ENCODE measurements at regions not wholly inside any gene's neighbourhood (a gene's known extent, or its start where the extent isn't known, plus 50 kb on each side); places are given as distances from the start of the nearest gene placed in this dataset.
A peak's percentile ranks its signal among the peaks of the same experiment; 100 is the strongest.
"Not testable (repeated sequence)": the region's sequence is repeated elsewhere in the genome, so short reads cannot be mapped to it uniquely, and the experiment has no call there.

- peak overlapping the region; percentile 22 for H3K4me3 ChIP-seq (ENCODE audit: low read length)
- no peak for TF ChIP-seq ZNF274 (IDR thresholded peaks at IDR 0.05; ENCODE audit: low read depth, low read length)
Observed at GRCh38 chr2:131425231-131425941, 50.5 kb upstream of the TUBA3D start.

- H3K4me3 ChIP-seq (ENCODE audit: low read length), result not testable (repeated sequence)
Observed at GRCh38 chr2:131424605-131425114, 51.3 kb upstream of the TUBA3D start.

- H3K4me3 ChIP-seq (ENCODE audit: low read length), result not testable (repeated sequence)
Observed at GRCh38 chr2:131420751-131421150, 55.2 kb upstream of the TUBA3D start.

GRCh38 chr2:131419441-131419840, 55.5 kb upstream of the RAB6D start:
- TF ChIP-seq ZNF274 (IDR thresholded peaks at IDR 0.05; ENCODE audit: low read depth, low read length), result no peak
- H3K4me3 ChIP-seq (ENCODE audit: low read length), result no peak overlapping the region

- no peak overlapping the region for H3K4me3 ChIP-seq (ENCODE audit: low read length)
- TF ChIP-seq ZNF274 (IDR thresholded peaks at IDR 0.05; ENCODE audit: low read depth, low read length), result no peak
Observed at GRCh38 chr2:131418625-131419024, 54.7 kb upstream of the RAB6D start.

GRCh38 chr2:131417886-131418285, 53.9 kb upstream of the RAB6D start:
- H3K4me3 ChIP-seq (ENCODE audit: low read length), result no peak overlapping the region
- TF ChIP-seq ZNF274 (IDR thresholded peaks at IDR 0.05; ENCODE audit: low read depth, low read length), result no peak

- no peak overlapping the region for H3K4me3 ChIP-seq (ENCODE audit: low read length)
- no peak for TF ChIP-seq ZNF274 (IDR thresholded peaks at IDR 0.05; ENCODE audit: low read depth, low read length)
Observed at GRCh38 chr2:131413785-131414184, 49.8 kb upstream of the RAB6D start.
